HG03378 (cell line): ENCODE measurements at regions not wholly inside any gene's neighbourhood (a gene's known extent, or its start where the extent isn't known, plus 50 kb on each side); places are given as distances from the start of the nearest gene placed in this dataset.
"Not testable (repeated sequence)": the region's sequence is repeated elsewhere in the genome, so short reads cannot be mapped to it uniquely, and the experiment has no call there.

Experiments
- ATAC-seq: cut with Tn5 transposase; IDR thresholded peaks from one replicate; pipeline ENCODE4 v1.9.1; 2021; ENCODE audit warnings: mild to moderate bottlenecking, moderate library complexity; ENCODE audit not compliant: unreplicated experiment

GRCh38 chr15:79738143-79738542 lies 158.7 kb downstream of the MTHFS start:
- no peak for ATAC-seq

- ATAC-seq = no peak
These were observed 156.3 kb downstream of the MTHFS start for GRCh38 chr15:79740561-79740960.

- no peak for ATAC-seq
These were observed 153.8 kb downstream of the MTHFS start for GRCh38 chr15:79743032-79743431.

- ATAC-seq = not testable (repeated sequence)
These were observed 152.3 kb downstream of the MTHFS start for GRCh38 chr15:79744485-79744884.

GRCh38 chr15:79756365-79756764 lies 140.4 kb downstream of the MTHFS start:
- no peak for ATAC-seq

- ATAC-seq = no peak
These were observed 131.7 kb downstream of the MTHFS start for GRCh38 chr15:79765081-79765480.

- no peak for ATAC-seq
These were observed 127.7 kb downstream of the MTHFS start for GRCh38 chr15:79769069-79769481.

GRCh38 chr15:79769933-79770759 lies 126.7 kb downstream of the MTHFS start:
- ATAC-seq = no peak

- no peak for ATAC-seq
These were observed 123.7 kb downstream of the MTHFS start for GRCh38 chr15:79773128-79773527.

- ATAC-seq = no peak
These were observed 121.0 kb downstream of the MTHFS start for GRCh38 chr15:79775821-79776220.

GRCh38 chr15:79777916-79778315 lies 118.9 kb downstream of the MTHFS start:
- ATAC-seq = no peak

- ATAC-seq = no peak
These were observed 118.3 kb downstream of the MTHFS start for GRCh38 chr15:79778378-79778990.

GRCh38 chr15:79779746-79780145 lies 117.1 kb downstream of the MTHFS start:
- ATAC-seq = no peak

- ATAC-seq = not testable (repeated sequence)
These were observed 114.5 kb downstream of the MTHFS start for GRCh38 chr15:79782307-79782706.
